ENCODE measurements at regions not wholly inside any gene's neighbourhood (a gene's known extent, or its start where the extent isn't known, plus 50 kb on each side); places are given as distances from the start of the nearest gene placed in this dataset.

GRCh38 chr18:44117821-44118220, 562.9 kb upstream of the SETBP1 start:
- ChIA-PET POLR2A (no interaction called here), CTCF (no interaction called here)
- no peak overlapping the region for H3K27ac Mint-ChIP-seq (ENCODE audit: low read depth, unreplicated experiment)
- no peaks in the 10 kb centered on the region for H3K9me3 Mint-ChIP-seq (ENCODE audit: unreplicated experiment)
- peaks cover 28% of the 10 kb centered on the region for H3K27me3 Mint-ChIP-seq (ENCODE audit: insufficient read depth, unreplicated experiment)
- DNase-seq (ENCODE audit: unreplicated experiment): no peak
- no peaks in the 10 kb centered on the region for H3K36me3 Mint-ChIP-seq (ENCODE audit: insufficient read depth, unreplicated experiment)
- no peak overlapping the region for H3K4me3 Mint-ChIP-seq (ENCODE audit: unreplicated experiment)
- intact Hi-C loops (cut with micrococcal nuclease): no loop called here
- H3K4me1 Mint-ChIP-seq (ENCODE audit: insufficient read depth, unreplicated experiment): no peaks in the 10 kb centered on the region
- no TSS peak for BruUV-seq (replicated peaks)
- TF ChIP-seq CTCF (IDR thresholded peaks at IDR 0.05; ENCODE audit: unreplicated experiment): no peak

DNA sequence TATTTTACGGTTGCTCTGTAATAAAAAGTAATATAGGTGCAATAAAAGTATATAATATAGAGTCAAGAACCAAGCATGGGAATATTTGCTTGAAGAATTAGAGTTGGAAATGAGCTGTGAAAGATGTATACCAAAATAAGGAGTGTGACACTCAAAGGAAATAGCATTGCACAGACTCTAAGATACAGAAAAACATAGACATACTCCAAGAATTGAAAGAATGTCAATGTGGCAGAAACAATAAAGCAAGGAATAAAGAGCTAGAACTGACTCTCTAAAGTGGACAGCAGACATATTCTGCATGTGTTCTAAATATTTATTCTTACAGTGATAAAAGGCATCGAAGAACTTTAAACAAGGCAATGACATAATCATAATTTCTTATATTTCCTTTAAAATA, 561.1 kb upstream of the SETBP1 start:
- ChIA-PET CTCF (interaction anchor here (1.2 kb wide), 1 partner anchor 12 kb away, joined by 4 read pairs; no protein-coding TSS in a partner anchor), POLR2A (no interaction called here)
- Mint-ChIP-seq H3K27ac (ENCODE audit: low read depth, unreplicated experiment) (no peak overlapping the region), H3K4me1 (ENCODE audit: insufficient read depth, unreplicated experiment) (no peaks in the 10 kb centered on the region), H3K36me3 (ENCODE audit: insufficient read depth, unreplicated experiment) (no peaks in the 10 kb centered on the region), H3K9me3 (ENCODE audit: unreplicated experiment) (no peaks in the 10 kb centered on the region), H3K4me3 (ENCODE audit: unreplicated experiment) (no peak overlapping the region), H3K27me3 (ENCODE audit: insufficient read depth, unreplicated experiment) (peaks cover 11% of the 10 kb centered on the region)
- intact Hi-C loops (cut with micrococcal nuclease): no loop called here
- TF ChIP-seq CTCF (IDR thresholded peaks at IDR 0.05; ENCODE audit: unreplicated experiment): no peak
- no peak for DNase-seq (ENCODE audit: unreplicated experiment)
- no TSS peak for BruUV-seq (replicated peaks)

DNA sequence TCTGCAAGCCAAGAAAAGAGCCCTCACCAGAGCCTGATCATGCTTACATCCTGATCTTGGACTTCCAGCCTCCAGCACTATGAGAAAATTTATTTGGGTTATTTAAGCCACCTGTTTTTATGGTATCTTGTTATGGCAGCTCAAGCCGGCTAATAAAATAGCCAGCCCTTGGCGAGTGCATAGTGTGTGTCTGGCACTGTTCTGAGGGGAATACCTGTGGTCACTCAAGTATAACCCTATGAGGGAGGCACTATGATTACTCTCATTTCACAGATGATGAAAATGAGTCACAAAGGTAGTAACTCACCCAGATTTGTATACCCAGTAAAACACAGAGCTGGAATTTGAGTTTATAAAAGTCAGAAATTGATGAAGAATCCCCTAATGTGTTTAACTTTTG, 556.9 kb upstream of the SETBP1 start:
- Mint-ChIP-seq H3K27me3 (ENCODE audit: insufficient read depth, unreplicated experiment) (no peaks in the 10 kb centered on the region), H3K4me1 (ENCODE audit: insufficient read depth, unreplicated experiment) (peaks cover 6% of the 10 kb centered on the region), H3K36me3 (ENCODE audit: insufficient read depth, unreplicated experiment) (no peaks in the 10 kb centered on the region), H3K9me3 (ENCODE audit: unreplicated experiment) (no peaks in the 10 kb centered on the region), H3K4me3 (ENCODE audit: unreplicated experiment) (no peak overlapping the region), H3K27ac (ENCODE audit: low read depth, unreplicated experiment) (no peak overlapping the region)
- DNase-seq (ENCODE audit: unreplicated experiment): no peak
- ChIA-PET POLR2A (no interaction called here), CTCF (interaction anchor here (0.6 kb wide), 1 partner anchor 19 kb away, joined by 3 read pairs; no protein-coding TSS in a partner anchor)
- no peak for TF ChIP-seq CTCF (IDR thresholded peaks at IDR 0.05; ENCODE audit: unreplicated experiment)
- intact Hi-C loops (cut with micrococcal nuclease): no loop called here
- no TSS peak for BruUV-seq (replicated peaks)

GRCh38 chr18:44125446-44125845, 555.2 kb upstream of the SETBP1 start:
- Mint-ChIP-seq H3K9me3 (ENCODE audit: unreplicated experiment) (no peaks in the 10 kb centered on the region), H3K27ac (ENCODE audit: low read depth, unreplicated experiment) (no peak overlapping the region), H3K4me3 (ENCODE audit: unreplicated experiment) (no peak overlapping the region), H3K27me3 (ENCODE audit: insufficient read depth, unreplicated experiment) (no peaks in the 10 kb centered on the region), H3K4me1 (ENCODE audit: insufficient read depth, unreplicated experiment) (peaks cover 6% of the 10 kb centered on the region), H3K36me3 (ENCODE audit: insufficient read depth, unreplicated experiment) (no peaks in the 10 kb centered on the region)
- intact Hi-C loops (cut with micrococcal nuclease): loop anchor here (5.0 kb wide), 2 partner anchors 463 to 503 kb away; no protein-coding TSS in a partner anchor
- POLR2A ChIA-PET: no interaction called here
- DNase-seq (ENCODE audit: unreplicated experiment): no peak
- CTCF ChIA-PET: no interaction called here
- BruUV-seq (replicated peaks): no TSS peak
- no peak for TF ChIP-seq CTCF (IDR thresholded peaks at IDR 0.05; ENCODE audit: unreplicated experiment)
